Type B pancreatic cell (in vitro differentiated cells): ENCODE measurements at regions not wholly inside any gene's neighbourhood (a gene's known extent, or its start where the extent isn't known, plus 50 kb on each side); places are given as distances from the start of the nearest gene placed in this dataset.
A peak's percentile ranks its signal among the peaks of the same experiment; 100 is the strongest.

ENCODE experiments used
- DNase-seq: peaks from one replicate; pipeline ENCODE4 v3.0.0; 2021; ENCODE audit warnings: mixed read lengths; ENCODE audit not compliant: unreplicated experiment; ENCODE audit errors: extremely low spot score
- H3K27ac Mint-ChIP-seq: 2 replicates; pipeline ENCODE4 v1.8.0; 2021; ENCODE audit warnings: mild to moderate bottlenecking, mixed read lengths
- H3K27me3 Mint-ChIP-seq: 2 replicates; pipeline ENCODE4 v1.8.0; 2021; ENCODE audit warnings: mixed read lengths
- H3K36me3 Mint-ChIP-seq: 2 replicates; pipeline ENCODE4 v1.8.0; 2021; ENCODE audit warnings: mixed read lengths
- H3K4me1 Mint-ChIP-seq: one replicate; pipeline ENCODE4 v1.8.0; 2021; ENCODE audit warnings: mixed read lengths; ENCODE audit not compliant: unreplicated experiment
- H3K4me3 Mint-ChIP-seq: 2 replicates; pipeline ENCODE4 v1.8.0; 2021; ENCODE audit warnings: mild to moderate bottlenecking, mixed read lengths
- H3K9me3 Mint-ChIP-seq: 2 replicates; pipeline ENCODE4 v1.8.0; 2021; ENCODE audit warnings: mixed read lengths
- TF ChIP-seq, protein P1 (sequence below): fragments of 200-600 bp; sonication (generic); conservative IDR thresholded peaks from 2 replicates; pipeline ENCODE4 v1.5.0; 2021; ENCODE audit warnings: antibody characterized with exemption, mild to moderate bottlenecking

DNA sequence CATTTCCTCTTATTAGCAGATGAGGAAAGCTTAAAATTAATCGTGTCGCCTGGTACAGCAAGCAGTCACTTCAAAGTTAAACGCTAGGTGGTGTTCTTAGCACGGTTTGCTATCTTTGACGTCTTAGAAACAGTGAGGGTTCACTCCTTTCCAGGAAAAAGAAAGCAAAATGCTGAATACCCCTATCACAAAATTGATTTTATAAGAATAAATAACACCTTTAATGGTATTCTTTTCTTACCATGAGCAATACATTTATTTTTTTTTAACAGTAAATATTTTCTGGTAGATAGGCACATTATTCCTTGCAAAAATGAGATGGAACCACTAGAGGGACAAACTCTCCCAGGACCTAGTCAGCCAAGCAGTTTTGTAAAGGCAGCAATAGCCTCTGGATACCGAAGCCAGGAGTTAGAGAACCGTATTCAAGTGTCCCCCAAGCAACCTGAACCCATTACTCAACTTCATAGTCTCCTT lies 153.9 kb downstream of the KDR start:
- TF ChIP-seq, protein P1, sequence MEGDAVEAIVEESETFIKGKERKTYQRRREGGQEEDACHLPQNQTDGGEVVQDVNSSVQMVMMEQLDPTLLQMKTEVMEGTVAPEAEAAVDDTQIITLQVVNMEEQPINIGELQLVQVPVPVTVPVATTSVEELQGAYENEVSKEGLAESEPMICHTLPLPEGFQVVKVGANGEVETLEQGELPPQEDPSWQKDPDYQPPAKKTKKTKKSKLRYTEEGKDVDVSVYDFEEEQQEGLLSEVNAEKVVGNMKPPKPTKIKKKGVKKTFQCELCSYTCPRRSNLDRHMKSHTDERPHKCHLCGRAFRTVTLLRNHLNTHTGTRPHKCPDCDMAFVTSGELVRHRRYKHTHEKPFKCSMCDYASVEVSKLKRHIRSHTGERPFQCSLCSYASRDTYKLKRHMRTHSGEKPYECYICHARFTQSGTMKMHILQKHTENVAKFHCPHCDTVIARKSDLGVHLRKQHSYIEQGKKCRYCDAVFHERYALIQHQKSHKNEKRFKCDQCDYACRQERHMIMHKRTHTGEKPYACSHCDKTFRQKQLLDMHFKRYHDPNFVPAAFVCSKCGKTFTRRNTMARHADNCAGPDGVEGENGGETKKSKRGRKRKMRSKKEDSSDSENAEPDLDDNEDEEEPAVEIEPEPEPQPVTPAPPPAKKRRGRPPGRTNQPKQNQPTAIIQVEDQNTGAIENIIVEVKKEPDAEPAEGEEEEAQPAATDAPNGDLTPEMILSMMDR: peak; percentile 94
- Mint-ChIP-seq H3K9me3 (no peaks in the 10 kb centered on the region), H3K36me3 (no peaks in the 10 kb centered on the region), H3K4me3 (no peak overlapping the region), H3K27me3 (peaks cover 10% of the 10 kb centered on the region), H3K27ac (no peak overlapping the region), H3K4me1 (no peaks in the 10 kb centered on the region)
- no peak for DNase-seq

DNA sequence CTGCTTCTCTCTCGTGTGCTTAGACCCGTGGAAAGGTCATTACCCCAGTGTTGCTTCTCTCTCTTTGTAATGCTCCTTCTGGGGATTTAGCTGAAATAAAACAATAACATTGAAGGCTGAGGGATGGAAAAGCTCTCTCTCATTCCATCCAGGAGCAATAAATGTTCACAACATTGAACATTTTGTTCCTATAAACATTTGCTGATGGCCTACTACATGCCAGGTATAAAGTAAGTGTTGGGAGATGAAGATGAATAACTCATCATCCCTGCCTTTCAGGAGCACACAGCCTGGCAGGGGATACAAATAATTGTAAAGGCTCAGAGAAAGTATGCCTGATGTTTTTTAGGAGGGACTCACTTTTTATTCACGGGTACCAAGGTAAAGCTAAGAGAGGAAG lies 158.1 kb downstream of the KDR start:
- no peak for DNase-seq
- Mint-ChIP-seq H3K27ac (no peak overlapping the region), H3K27me3 (peaks cover 21% of the 10 kb centered on the region), H3K9me3 (no peaks in the 10 kb centered on the region), H3K4me1 (no peaks in the 10 kb centered on the region), H3K36me3 (no peaks in the 10 kb centered on the region), H3K4me3 (no peak overlapping the region)
- TF ChIP-seq, protein P1: no peak

DNA sequence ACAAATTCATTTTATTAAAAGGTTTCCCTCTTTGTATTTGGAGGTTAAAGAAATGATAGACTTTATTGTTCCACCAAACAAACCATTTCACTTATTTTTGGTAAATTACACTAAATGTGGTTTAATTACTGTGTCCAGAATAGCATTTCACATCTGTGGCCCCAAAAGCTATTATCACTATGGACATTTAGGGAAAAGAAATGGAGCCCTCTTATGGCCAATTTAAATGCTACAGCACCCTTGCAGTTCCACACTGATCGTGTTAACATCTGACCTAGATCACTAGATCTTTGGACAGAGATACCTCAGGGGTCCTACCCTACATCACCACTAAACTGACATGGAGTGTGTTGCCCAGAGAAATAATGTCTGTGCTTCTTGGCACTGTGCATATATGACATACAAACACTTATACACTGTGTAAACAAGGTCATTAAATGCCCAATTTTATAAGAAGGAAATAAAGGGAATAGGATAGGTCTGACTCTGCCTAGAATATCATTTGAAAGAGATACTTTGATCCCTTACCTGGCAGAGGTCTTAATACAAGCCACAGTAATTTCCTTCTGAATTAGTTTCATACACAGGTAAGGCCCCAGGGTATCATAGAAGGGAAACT lies 163.9 kb downstream of the KDR start:
- Mint-ChIP-seq H3K4me3 (no peak overlapping the region), H3K4me1 (no peaks in the 10 kb centered on the region), H3K36me3 (no peaks in the 10 kb centered on the region), H3K27me3 (peaks cover 24% of the 10 kb centered on the region), H3K27ac (no peak overlapping the region), H3K9me3 (no peaks in the 10 kb centered on the region)
- DNase-seq: no peak
- TF ChIP-seq, protein P1: peak; percentile 77

DNA sequence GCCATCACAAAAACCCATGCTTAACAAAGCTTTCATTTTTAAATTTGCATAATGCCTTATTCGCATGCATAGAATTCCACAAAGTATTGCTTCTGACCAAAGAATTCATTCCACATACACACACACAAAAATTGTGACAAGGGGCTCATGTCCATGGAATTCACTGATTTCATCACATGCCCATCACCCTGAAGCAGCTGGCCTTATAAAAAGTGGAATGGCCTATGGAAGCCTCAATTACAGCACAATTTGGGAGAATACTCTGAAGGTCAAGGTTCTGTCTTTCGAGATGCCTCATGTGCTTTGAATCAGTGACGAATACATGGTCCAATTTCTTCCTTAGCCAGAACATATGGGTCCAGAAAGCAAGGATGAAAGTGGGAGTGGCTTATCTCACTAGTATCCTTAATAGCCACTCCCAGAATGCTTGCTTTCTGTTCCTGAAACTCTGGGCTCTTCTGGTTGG lies 165.7 kb downstream of the KDR start:
- Mint-ChIP-seq H3K27ac (no peak overlapping the region), H3K4me1 (peaks cover 4% of the 10 kb centered on the region), H3K36me3 (no peaks in the 10 kb centered on the region), H3K27me3 (peaks cover 24% of the 10 kb centered on the region), H3K4me3 (no peak overlapping the region), H3K9me3 (no peaks in the 10 kb centered on the region)
- no peak for DNase-seq
- TF ChIP-seq, protein P1: no peak

DNA sequence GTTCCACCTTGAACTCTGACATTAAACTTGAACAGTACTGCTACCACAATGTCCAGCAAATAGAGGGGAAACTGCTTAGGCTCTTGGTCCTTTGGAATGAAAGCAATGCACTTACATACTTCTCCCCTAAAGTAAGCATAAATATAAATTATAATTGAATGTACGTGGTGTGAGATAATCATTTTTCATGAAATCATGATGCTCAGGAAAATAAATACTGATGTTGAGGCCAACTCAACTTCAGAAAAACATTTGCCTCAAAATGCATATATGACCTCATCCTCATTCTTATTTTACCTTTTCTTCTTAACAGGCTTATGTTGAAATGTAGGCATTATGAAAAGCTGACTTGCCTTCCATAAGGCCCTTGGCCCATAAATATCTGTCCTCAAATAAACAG lies 166.3 kb downstream of the KDR start:
- TF ChIP-seq, protein P1: no peak
- Mint-ChIP-seq H3K4me3 (no peak overlapping the region), H3K36me3 (no peaks in the 10 kb centered on the region), H3K9me3 (no peaks in the 10 kb centered on the region), H3K27me3 (peaks cover 20% of the 10 kb centered on the region), H3K27ac (no peak overlapping the region), H3K4me1 (peaks cover 4% of the 10 kb centered on the region)
- no peak for DNase-seq
